ENCODE measurements at regions not wholly inside any gene's neighbourhood (a gene's known extent, or its start where the extent isn't known, plus 50 kb on each side); places are given as distances from the start of the nearest gene placed in this dataset.

DNA sequence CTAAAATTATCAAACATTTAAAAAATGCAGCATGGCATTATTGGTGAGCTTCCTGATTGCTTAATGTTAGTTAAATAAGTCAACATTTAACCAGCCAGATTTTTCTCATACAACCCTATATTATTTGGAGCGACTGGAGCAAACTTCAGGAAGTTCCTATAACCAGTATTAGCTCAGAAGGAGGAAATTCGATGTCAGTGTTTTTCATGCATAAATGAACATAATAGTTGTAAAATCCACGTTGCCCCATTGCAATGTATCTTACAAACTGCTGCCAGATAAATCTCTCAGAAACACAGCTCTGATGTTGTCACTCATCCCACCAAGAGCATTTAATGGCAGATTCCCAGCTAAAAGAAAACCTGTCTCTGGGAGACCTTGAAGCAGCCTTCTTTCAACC lies 278.5 kb downstream of the CASP12 start:
- TF ChIP-seq, protein P1, sequence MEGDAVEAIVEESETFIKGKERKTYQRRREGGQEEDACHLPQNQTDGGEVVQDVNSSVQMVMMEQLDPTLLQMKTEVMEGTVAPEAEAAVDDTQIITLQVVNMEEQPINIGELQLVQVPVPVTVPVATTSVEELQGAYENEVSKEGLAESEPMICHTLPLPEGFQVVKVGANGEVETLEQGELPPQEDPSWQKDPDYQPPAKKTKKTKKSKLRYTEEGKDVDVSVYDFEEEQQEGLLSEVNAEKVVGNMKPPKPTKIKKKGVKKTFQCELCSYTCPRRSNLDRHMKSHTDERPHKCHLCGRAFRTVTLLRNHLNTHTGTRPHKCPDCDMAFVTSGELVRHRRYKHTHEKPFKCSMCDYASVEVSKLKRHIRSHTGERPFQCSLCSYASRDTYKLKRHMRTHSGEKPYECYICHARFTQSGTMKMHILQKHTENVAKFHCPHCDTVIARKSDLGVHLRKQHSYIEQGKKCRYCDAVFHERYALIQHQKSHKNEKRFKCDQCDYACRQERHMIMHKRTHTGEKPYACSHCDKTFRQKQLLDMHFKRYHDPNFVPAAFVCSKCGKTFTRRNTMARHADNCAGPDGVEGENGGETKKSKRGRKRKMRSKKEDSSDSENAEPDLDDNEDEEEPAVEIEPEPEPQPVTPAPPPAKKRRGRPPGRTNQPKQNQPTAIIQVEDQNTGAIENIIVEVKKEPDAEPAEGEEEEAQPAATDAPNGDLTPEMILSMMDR (IDR thresholded peaks at IDR 0.05), result no peak
- no peak for TF ChIP-seq POLR2A (IDR thresholded peaks at IDR 0.05)
